AG10803 (cell line): ENCODE measurements at regions not wholly inside any gene's neighbourhood (a gene's known extent, or its start where the extent isn't known, plus 50 kb on each side); places are given as distances from the start of the nearest gene placed in this dataset.

Experiments
- DNase-seq: peaks from one replicate; pipeline ENCODE4 v3.0.0; 2010; ENCODE audit warnings: low read depth
- H3K4me3 ChIP-seq: 2 replicates; pipeline ENCODE4 v1.5.1; 2011; ENCODE audit warnings: mild to moderate bottlenecking, low read length, control low read depth
- CTCF ChIP-seq: conservative IDR thresholded peaks from 2 replicates; pipeline ENCODE4 v1.5.1; 2011; ENCODE audit warnings: mild to moderate bottlenecking, low read length, control low read depth, inconsistent platforms

DNA sequence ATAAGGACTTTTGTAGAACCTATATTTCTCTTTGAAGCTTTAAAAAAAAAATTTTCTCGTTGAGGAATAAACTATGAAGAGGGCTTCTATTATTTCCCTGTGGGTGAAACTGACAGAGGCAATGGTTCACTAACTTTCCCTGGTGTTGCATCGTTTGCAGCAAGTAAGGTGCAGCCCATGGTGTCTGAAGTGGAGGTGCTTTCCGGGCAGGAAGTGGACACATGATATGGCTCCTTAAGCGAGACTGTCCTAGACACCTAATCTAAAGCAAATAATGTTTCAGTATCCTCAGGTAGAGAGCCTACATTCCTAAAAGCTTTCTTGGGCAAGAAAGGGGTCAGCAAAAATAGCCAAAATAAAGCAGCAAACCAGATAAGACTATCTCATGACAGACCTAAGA is 437.6 kb upstream of the ARGLU1 start:
- TF ChIP-seq CTCF: no peak
- H3K4me3 ChIP-seq: no peak overlapping the region
- no peak for DNase-seq

GRCh38 chr13:107003911-107004310 is 436.0 kb upstream of the ARGLU1 start:
- no peak for DNase-seq
- no peak for TF ChIP-seq CTCF

DNA sequence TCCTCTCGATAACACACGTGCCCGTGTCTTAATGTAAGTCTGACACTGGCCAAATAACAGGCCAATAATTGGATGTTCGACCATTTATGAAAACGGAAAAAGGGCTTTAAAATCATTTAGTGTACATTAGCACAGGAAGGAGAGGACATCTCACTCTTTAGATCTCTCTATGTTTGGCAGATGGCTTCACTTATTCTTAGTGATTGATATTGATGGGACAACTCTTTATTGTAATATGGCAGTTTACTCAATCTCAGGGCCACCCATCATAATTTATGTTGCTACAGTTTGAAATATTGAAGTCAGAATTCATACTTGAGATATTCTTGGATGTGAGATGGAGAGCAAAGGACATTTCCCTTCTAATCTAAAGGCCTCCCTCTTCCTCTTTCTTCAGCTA is 430.7 kb upstream of the ARGLU1 start:
- TF ChIP-seq CTCF: no peak
- no peak for DNase-seq
- H3K4me3 ChIP-seq: no peak overlapping the region

More at GRCh38 chr13:107003911-107004310, 436.0 kb upstream of the ARGLU1 start:
- no peak overlapping the region for H3K4me3 ChIP-seq

- no peak overlapping the region for H3K4me3 ChIP-seq
- DNase-seq: no peak
- no peak for TF ChIP-seq CTCF
Observed at GRCh38 chr13:106997696-106998095, 429.8 kb upstream of the ARGLU1 start.

DNA sequence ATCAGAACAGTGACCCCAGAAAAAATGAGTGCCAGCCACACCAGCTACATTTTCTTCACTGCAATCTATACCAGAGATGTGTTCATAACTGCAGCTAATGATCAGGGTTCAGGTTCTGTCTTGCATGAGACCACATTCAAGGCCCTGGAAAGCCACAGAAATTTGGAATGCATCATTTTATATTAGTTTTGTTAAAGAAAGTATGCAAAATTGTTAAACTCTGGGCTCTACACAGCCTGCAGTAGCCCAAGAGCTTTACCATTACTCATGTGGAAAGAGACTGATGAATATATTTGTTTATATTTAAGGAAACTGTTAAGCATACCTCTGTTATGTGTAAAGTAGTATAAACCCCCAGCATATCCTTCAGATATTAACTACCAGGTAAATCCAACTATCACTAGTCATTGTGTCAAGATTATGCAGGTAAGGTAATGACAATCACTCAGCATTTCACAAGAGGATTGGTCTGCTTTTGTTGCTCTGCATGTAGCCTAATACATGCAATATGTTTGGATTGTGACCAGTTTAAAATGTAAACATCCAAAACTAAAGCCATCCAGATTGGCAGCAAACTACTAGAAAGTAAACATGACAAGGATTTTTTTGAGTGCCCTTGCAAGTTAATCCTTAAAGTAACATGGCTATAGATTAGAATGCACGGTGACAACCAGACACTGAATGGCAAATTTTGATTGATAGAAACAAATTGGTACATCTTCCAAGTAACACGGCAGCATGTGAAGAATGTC is 429.1 kb upstream of the ARGLU1 start:
- no peak for TF ChIP-seq CTCF
- no peak overlapping the region for H3K4me3 ChIP-seq
- DNase-seq: peak; percentile 31

DNA sequence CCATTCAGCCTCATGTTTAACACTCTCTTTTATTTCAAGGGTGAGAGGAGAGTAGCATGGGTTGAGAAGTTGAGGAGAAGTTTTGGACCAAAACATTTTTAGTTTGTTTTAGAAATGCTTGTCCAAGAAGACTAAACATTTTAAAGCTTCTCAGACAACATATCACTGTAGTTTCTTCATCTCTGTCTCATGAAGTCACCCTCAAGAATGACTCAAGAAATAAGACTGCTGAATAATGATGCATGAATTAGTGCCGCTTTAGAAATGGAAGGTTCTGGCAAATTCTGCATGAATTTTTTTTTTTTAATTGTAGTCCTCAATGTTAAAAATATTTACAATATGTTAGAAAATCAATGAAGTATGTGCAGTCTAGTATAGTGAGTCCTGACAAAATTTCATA is 422.7 kb upstream of the ARGLU1 start:
- no peak for TF ChIP-seq CTCF
- DNase-seq: peak; percentile 44
- H3K4me3 ChIP-seq: no peak overlapping the region

DNA sequence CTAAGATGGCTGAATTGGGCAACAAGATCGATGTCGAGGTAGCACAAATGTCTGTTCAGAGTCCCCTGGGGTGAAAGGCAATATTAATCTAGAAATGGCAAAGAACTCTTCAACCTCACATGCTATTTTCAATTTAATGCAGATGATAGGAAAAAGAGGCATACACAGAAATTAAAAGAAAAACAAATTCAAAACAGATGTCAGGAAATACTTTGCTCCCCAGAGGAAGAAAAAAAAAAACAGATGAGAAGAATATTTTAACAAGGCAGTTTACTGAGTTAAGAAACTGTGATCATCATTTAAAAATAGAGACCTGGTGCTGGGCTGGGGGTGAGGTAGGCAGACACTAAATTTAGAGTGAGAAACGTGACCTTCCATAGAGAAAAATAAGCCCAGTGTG is 421.9 kb upstream of the ARGLU1 start:
- no peak for TF ChIP-seq CTCF
- DNase-seq: peak; percentile 22
- H3K4me3 ChIP-seq: no peak overlapping the region
